ENCODE measurements at regions not wholly inside any gene's neighbourhood (a gene's known extent, or its start where the extent isn't known, plus 50 kb on each side); places are given as distances from the start of the nearest gene placed in this dataset.
"Not testable (repeated sequence)": the region's sequence is repeated elsewhere in the genome, so short reads cannot be mapped to it uniquely, and the experiment has no call there.

- Mint-ChIP-seq H3K27me3 (ENCODE audit: low read depth) (no peaks in the 10 kb centered on the region), H3K4me3 (no peak overlapping the region), H3K36me3 (ENCODE audit: low read depth) (no peaks in the 10 kb centered on the region), H3K9me3 (peaks cover 2% of the 10 kb centered on the region), H3K27ac (no peak overlapping the region), H3K4me1 (ENCODE audit: low read depth) (no peaks in the 10 kb centered on the region)
These were observed 1662.8 kb upstream of the ADGRL3 start for GRCh38 chr4:59537246-59537886.

- no peaks in the 10 kb centered on the region for H3K9me3 Mint-ChIP-seq
- H3K4me3 Mint-ChIP-seq, result no peak overlapping the region
- no peak overlapping the region for H3K27ac Mint-ChIP-seq
- no peaks in the 10 kb centered on the region for H3K36me3 Mint-ChIP-seq (ENCODE audit: low read depth)
- H3K4me1 Mint-ChIP-seq (ENCODE audit: low read depth), result no peaks in the 10 kb centered on the region
- no peaks in the 10 kb centered on the region for H3K27me3 Mint-ChIP-seq (ENCODE audit: low read depth)
These were observed 1660.7 kb upstream of the ADGRL3 start for GRCh38 chr4:59539401-59539800.

GRCh38 chr4:59540311-59540710, 1659.8 kb upstream of the ADGRL3 start:
- Mint-ChIP-seq H3K36me3 (ENCODE audit: low read depth) (no peaks in the 10 kb centered on the region), H3K4me1 (ENCODE audit: low read depth) (no peaks in the 10 kb centered on the region), H3K27me3 (ENCODE audit: low read depth) (no peaks in the 10 kb centered on the region), H3K27ac (no peak overlapping the region), H3K9me3 (no peaks in the 10 kb centered on the region), H3K4me3 (no peak overlapping the region)

GRCh38 chr4:59553063-59553720, 1646.9 kb upstream of the ADGRL3 start:
- peaks cover 12% of the 10 kb centered on the region for H3K9me3 Mint-ChIP-seq

GRCh38 chr4:59553721-59554091, 1646.4 kb upstream of the ADGRL3 start:
- H3K4me1 Mint-ChIP-seq (ENCODE audit: low read depth), result peaks cover 2% of the 10 kb centered on the region
- no peaks in the 10 kb centered on the region for H3K36me3 Mint-ChIP-seq (ENCODE audit: low read depth)
- H3K27ac Mint-ChIP-seq, result no peak overlapping the region
- no peak overlapping the region for H3K4me3 Mint-ChIP-seq
- H3K9me3 Mint-ChIP-seq, result peaks cover 12% of the 10 kb centered on the region
- H3K27me3 Mint-ChIP-seq (ENCODE audit: low read depth), result no peaks in the 10 kb centered on the region

More at GRCh38 chr4:59553063-59553720, 1646.9 kb upstream of the ADGRL3 start:
- Mint-ChIP-seq H3K36me3 (ENCODE audit: low read depth) (no peaks in the 10 kb centered on the region), H3K4me3 (no peak overlapping the region), H3K27me3 (ENCODE audit: low read depth) (no peaks in the 10 kb centered on the region), H3K4me1 (ENCODE audit: low read depth) (peaks cover 2% of the 10 kb centered on the region), H3K27ac (no peak overlapping the region)

GRCh38 chr4:59556191-59556590, 1643.9 kb upstream of the ADGRL3 start:
- not testable (repeated sequence) for H3K27me3 Mint-ChIP-seq (ENCODE audit: low read depth); H3K4me3 Mint-ChIP-seq; H3K4me1 Mint-ChIP-seq (ENCODE audit: low read depth); H3K36me3 Mint-ChIP-seq (ENCODE audit: low read depth); H3K27ac Mint-ChIP-seq
- H3K9me3 Mint-ChIP-seq, result peaks cover 16% of the 10 kb centered on the region

GRCh38 chr4:59560141-59560648, 1639.9 kb upstream of the ADGRL3 start:
- not testable (repeated sequence) for H3K4me3 Mint-ChIP-seq; H3K36me3 Mint-ChIP-seq (ENCODE audit: low read depth); H3K27ac Mint-ChIP-seq; H3K27me3 Mint-ChIP-seq (ENCODE audit: low read depth); H3K4me1 Mint-ChIP-seq (ENCODE audit: low read depth)
- H3K9me3 Mint-ChIP-seq, result peaks cover 16% of the 10 kb centered on the region

- Mint-ChIP-seq H3K9me3 (no peaks in the 10 kb centered on the region), H3K4me3 (no peak overlapping the region), H3K4me1 (ENCODE audit: low read depth) (no peaks in the 10 kb centered on the region), H3K36me3 (ENCODE audit: low read depth) (no peaks in the 10 kb centered on the region), H3K27ac (no peak overlapping the region), H3K27me3 (ENCODE audit: low read depth) (no peaks in the 10 kb centered on the region)
These were observed 1634.3 kb upstream of the ADGRL3 start for GRCh38 chr4:59565836-59566235.

GRCh38 chr4:59570860-59571476, 1629.2 kb upstream of the ADGRL3 start:
- Mint-ChIP-seq H3K27me3 (ENCODE audit: low read depth) (no peaks in the 10 kb centered on the region), H3K9me3 (no peaks in the 10 kb centered on the region), H3K36me3 (ENCODE audit: low read depth) (no peaks in the 10 kb centered on the region), H3K4me1 (ENCODE audit: low read depth) (no peaks in the 10 kb centered on the region), H3K27ac (no peak overlapping the region), H3K4me3 (no peak overlapping the region)

GRCh38 chr4:59571805-59572430, 1628.2 kb upstream of the ADGRL3 start:
- no peak overlapping the region for H3K4me3 Mint-ChIP-seq
- H3K9me3 Mint-ChIP-seq, result no peaks in the 10 kb centered on the region
- no peaks in the 10 kb centered on the region for H3K4me1 Mint-ChIP-seq (ENCODE audit: low read depth)
- H3K27ac Mint-ChIP-seq, result no peak overlapping the region
- H3K27me3 Mint-ChIP-seq (ENCODE audit: low read depth), result no peaks in the 10 kb centered on the region
- no peaks in the 10 kb centered on the region for H3K36me3 Mint-ChIP-seq (ENCODE audit: low read depth)

GRCh38 chr4:59583845-59584568, 1616.1 kb upstream of the ADGRL3 start:
- no peaks in the 10 kb centered on the region for H3K4me1 Mint-ChIP-seq (ENCODE audit: low read depth)
- no peaks in the 10 kb centered on the region for H3K36me3 Mint-ChIP-seq (ENCODE audit: low read depth)
- no peaks in the 10 kb centered on the region for H3K27me3 Mint-ChIP-seq (ENCODE audit: low read depth)
- H3K9me3 Mint-ChIP-seq, result peaks cover 37% of the 10 kb centered on the region
- no peak overlapping the region for H3K27ac Mint-ChIP-seq
- no peak overlapping the region for H3K4me3 Mint-ChIP-seq

GRCh38 chr4:59597536-59598329, 1602.4 kb upstream of the ADGRL3 start:
- Mint-ChIP-seq H3K27ac (no peak overlapping the region), H3K9me3 (peaks cover 11% of the 10 kb centered on the region), H3K4me3 (no peak overlapping the region), H3K36me3 (ENCODE audit: low read depth) (no peaks in the 10 kb centered on the region), H3K27me3 (ENCODE audit: low read depth) (no peaks in the 10 kb centered on the region), H3K4me1 (ENCODE audit: low read depth) (no peaks in the 10 kb centered on the region)

GRCh38 chr4:59598330-59598618, 1601.9 kb upstream of the ADGRL3 start:
- no peaks in the 10 kb centered on the region for H3K4me1 Mint-ChIP-seq (ENCODE audit: low read depth)
- H3K27ac Mint-ChIP-seq, result no peak overlapping the region
- no peaks in the 10 kb centered on the region for H3K36me3 Mint-ChIP-seq (ENCODE audit: low read depth)
- H3K4me3 Mint-ChIP-seq, result no peak overlapping the region
- no peaks in the 10 kb centered on the region for H3K27me3 Mint-ChIP-seq (ENCODE audit: low read depth)
- peaks cover 11% of the 10 kb centered on the region for H3K9me3 Mint-ChIP-seq

- Mint-ChIP-seq H3K9me3 (peaks cover 11% of the 10 kb centered on the region), H3K4me3 (no peak overlapping the region), H3K36me3 (ENCODE audit: low read depth) (no peaks in the 10 kb centered on the region), H3K27ac (no peak overlapping the region), H3K27me3 (ENCODE audit: low read depth) (no peaks in the 10 kb centered on the region), H3K4me1 (ENCODE audit: low read depth) (no peaks in the 10 kb centered on the region)
These were observed 1591.7 kb upstream of the ADGRL3 start for GRCh38 chr4:59608466-59608865.
